Stomach (tissue), 8 donors: ENCODE measurements at regions not wholly inside any gene's neighbourhood (a gene's known extent, or its start where the extent isn't known, plus 50 kb on each side); places are given as distances from the start of the nearest gene placed in this dataset.

ENCODE experiments used
- DNase-seq, 2 donors: peaks; one replicate each; pipeline versions ENCODE4 v3.0.0 to v3.0.0-alpha.2; 2013 to 2019
- H3K27ac ChIP-seq, 5 donors: fragments of 200-600 bp in 4 of 5; sonication (generic) in 4 of 5; one replicate each; pipeline ENCODE4 v1.5.1; 2013 to 2019; ENCODE audit warnings: mild to moderate bottlenecking in 1 of 5, moderate library complexity in 1 of 5
- H3K27me3 ChIP-seq, 3 donors: fragments of 200-600 bp; sonication (generic); one replicate each; pipeline ENCODE4 v1.5.1; 2017 to 2019; ENCODE audit warnings: mixed run types in 1 of 3
- H3K36me3 ChIP-seq, 4 donors: fragments of 200-600 bp; sonication (generic); 1 replicate in 3 of 4; 2 replicates in 1 of 4; pipeline ENCODE4 v1.5.1; 2016 to 2019
- H3K4me1 ChIP-seq, 4 donors: fragments of 200-600 bp; sonication (generic); one replicate each; pipeline ENCODE4 v1.5.1; 2016 to 2019
- H3K4me3 ChIP-seq, 4 donors: fragments of 200-600 bp; sonication (generic) in 3 of 4; one replicate each; pipeline ENCODE4 v1.5.1; 2016 to 2019; ENCODE audit warnings: mild to moderate bottlenecking in 1 of 4
- H3K9me3 ChIP-seq, 4 donors: fragments of 200-600 bp; sonication (generic); one replicate each; pipeline ENCODE4 v1.5.1; 2016 to 2019
- EP300 ChIP-seq: sonication (generic); formaldehyde crosslinking; IDR thresholded peaks from one replicate; pipeline ENCODE4 v1.6.1; 2017; ENCODE audit warnings: antibody characterized with exemption
- POLR2A ChIP-seq, 4 donors: fragments of 450-650 bp; IDR thresholded peaks; one replicate each; pipeline ENCODE4 v1.6.1; 2016; ENCODE audit warnings: antibody characterized with exemption in 4 of 4, control low read depth in 2 of 4, mild to moderate bottlenecking in 1 of 4, moderate library complexity in 1 of 4
- POLR2AphosphoS5 ChIP-seq, 3 donors: sonication (generic); formaldehyde crosslinking; IDR thresholded peaks; one replicate each; pipeline ENCODE4 v1.6.1; 2016; ENCODE audit warnings: antibody characterized with exemption in 3 of 3
- WGBS, 5 donors: extraction: QIAGEN DNeasy Blood & Tissue Kit in 3 of 5; methylation state at CpG; one replicate each; pipeline versions ENCODE4 v1.1.5 to v1.1.7; 2013 to 2018; 5-methylcytosine and 5-hydroxymethylcytosine counted together
- intact Hi-C: fragments of 100-400 bp; cut with DNase I; formaldehyde crosslinking; loops from one replicate; pipeline ENCODE4 v1.15.1; 2023; ENCODE audit warnings: low total_unique reads
- TF ChIP-seq, protein P1 (sequence below), 7 experiments: fragments of 450-650 bp in 4 of 7; fragments of 200-600 bp in 3 of 7; sonication (generic) in 3 of 7; IDR thresholded peaks; one replicate each; pipeline ENCODE4 v1.5.1; 2016 to 2019; ENCODE audit warnings: antibody characterized with exemption in 7 of 7, control low read depth in 2 of 7, mild to moderate bottlenecking in 1 of 7
- donor health status: healthy with polysubstance abuse.
- donor health status: Bipolar disorder and iron deficiency.
- donor health status: healthy.

DNA sequence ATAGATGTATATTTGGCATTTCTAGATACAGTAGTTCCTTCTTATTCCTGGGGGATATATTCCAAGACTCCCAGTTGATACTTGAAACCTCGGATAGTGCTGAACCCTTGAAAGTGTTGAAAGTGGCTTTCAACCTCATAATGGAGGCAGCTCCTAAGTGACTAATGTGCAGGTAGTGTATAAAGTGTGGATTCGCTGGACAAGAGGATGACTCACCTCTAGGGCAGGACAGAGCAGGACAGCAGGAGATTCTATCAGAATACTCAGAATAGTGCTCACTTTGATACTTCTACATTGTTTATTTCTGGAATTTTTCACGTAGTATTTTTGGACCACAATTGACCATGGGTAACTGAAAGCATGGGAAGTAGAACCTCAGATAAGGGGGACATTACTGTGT lies 1138.9 kb upstream of the WWC1 start:
- no peak overlapping the region for H3K4me3 ChIP-seq
- intact Hi-C loops, result no loop called here
- TF ChIP-seq EP300, result no peak
- TF ChIP-seq POLR2A (IDR thresholded peaks at IDR 0.05), result no peak
- TF ChIP-seq, protein P1, sequence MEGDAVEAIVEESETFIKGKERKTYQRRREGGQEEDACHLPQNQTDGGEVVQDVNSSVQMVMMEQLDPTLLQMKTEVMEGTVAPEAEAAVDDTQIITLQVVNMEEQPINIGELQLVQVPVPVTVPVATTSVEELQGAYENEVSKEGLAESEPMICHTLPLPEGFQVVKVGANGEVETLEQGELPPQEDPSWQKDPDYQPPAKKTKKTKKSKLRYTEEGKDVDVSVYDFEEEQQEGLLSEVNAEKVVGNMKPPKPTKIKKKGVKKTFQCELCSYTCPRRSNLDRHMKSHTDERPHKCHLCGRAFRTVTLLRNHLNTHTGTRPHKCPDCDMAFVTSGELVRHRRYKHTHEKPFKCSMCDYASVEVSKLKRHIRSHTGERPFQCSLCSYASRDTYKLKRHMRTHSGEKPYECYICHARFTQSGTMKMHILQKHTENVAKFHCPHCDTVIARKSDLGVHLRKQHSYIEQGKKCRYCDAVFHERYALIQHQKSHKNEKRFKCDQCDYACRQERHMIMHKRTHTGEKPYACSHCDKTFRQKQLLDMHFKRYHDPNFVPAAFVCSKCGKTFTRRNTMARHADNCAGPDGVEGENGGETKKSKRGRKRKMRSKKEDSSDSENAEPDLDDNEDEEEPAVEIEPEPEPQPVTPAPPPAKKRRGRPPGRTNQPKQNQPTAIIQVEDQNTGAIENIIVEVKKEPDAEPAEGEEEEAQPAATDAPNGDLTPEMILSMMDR (IDR thresholded peaks at IDR 0.05), result no peak
- TF ChIP-seq POLR2AphosphoS5 (IDR thresholded peaks at IDR 0.05), result no peak
- H3K9me3 ChIP-seq, result no peaks in the 10 kb centered on the region
- H3K36me3 ChIP-seq, result no peaks in the 10 kb centered on the region
- no peak overlapping the region for H3K27ac ChIP-seq
- H3K27me3 ChIP-seq, result no peaks in the 10 kb centered on the region
- no peak for DNase-seq
- H3K4me1 ChIP-seq, result no peaks in the 10 kb centered on the region
- WGBS, 5 donors, result 71 to 87% (median 84%) methylated on average over 3 of the region's 3 CpGs

DNA sequence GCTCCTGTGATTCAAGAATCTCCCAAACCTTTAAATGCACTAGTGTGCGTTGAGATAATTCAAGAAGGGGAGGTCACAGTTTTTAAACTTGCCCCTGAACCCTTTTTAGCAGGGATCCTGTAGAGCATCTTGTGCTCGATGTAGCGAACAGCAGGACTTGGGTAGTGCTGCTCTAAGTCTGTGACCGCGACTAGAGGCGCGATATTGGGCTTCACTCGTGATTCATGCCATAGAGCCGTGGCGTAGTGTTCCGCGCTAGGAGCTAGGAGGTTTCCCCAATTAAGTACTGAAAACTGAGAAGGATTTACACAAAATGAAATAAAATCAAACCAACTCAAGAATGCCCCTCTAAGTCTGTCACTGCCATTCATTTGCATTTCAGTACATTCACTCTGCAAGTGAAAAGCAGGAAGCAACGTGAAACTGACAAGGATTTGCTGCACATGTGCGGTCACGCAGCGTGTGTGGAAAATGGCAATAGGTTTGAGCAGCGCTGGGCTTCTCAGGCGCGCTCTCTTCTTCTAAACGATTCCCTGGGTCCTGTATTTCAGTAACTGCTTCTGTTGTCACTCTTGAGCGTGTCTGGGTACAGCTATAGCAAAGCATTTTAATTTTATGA lies 1135.9 kb upstream of the WWC1 start:
- Histone ChIP-seq H3K27me3 (no peaks in the 10 kb centered on the region), H3K4me1 (no peaks in the 10 kb centered on the region), H3K36me3 (no peaks in the 10 kb centered on the region), H3K9me3 (no peaks in the 10 kb centered on the region), H3K4me3 (no peak overlapping the region), H3K27ac (no peak overlapping the region)
- intact Hi-C loops, result no loop called here
- WGBS, 5 donors, result 80 to 86% (median 83%) methylated on average over 21 of the region's 21 CpGs
- DNase-seq, result no peak
- TF ChIP-seq POLR2A (IDR thresholded peaks at IDR 0.05) (no peak), POLR2AphosphoS5 (IDR thresholded peaks at IDR 0.05) (no peak), EP300 (no peak)
- TF ChIP-seq, protein P1 (IDR thresholded peaks at IDR 0.05), result no peak

DNA sequence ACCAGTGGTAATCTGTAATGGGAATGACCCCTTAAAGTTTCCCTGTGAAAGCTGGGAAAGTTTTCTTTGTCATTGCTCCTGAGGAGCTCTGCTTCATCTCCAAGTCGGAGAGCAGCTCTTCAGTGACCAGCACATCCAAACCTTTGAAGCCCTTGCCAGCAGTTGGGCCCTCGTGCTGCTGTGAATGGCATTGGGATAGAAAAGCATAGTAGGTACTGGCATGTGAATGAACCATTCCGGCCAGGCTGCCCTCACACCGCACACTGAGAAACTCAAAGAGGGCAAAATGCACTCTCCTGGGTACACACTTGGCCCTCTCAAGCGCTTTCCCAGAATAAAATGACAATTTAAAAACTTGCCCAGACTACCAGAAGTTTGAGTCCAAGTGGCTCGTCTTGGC lies 1135.0 kb upstream of the WWC1 start:
- TF ChIP-seq, protein P1 (IDR thresholded peaks at IDR 0.05), result no peak
- TF ChIP-seq POLR2AphosphoS5 (IDR thresholded peaks at IDR 0.05), result no peak
- no peak for TF ChIP-seq POLR2A (IDR thresholded peaks at IDR 0.05)
- no peak for TF ChIP-seq EP300
- Histone ChIP-seq H3K4me3 (no peak overlapping the region), H3K27me3 (no peaks in the 10 kb centered on the region), H3K4me1 (no peaks in the 10 kb centered on the region), H3K9me3 (no peaks in the 10 kb centered on the region), H3K27ac (no peak overlapping the region), H3K36me3 (no peaks in the 10 kb centered on the region)
- DNase-seq, result no peak
- intact Hi-C loops, result no loop called here
- WGBS, 5 donors, result 78 to 87% (median 85%) methylated on average over 6 of the region's 6 CpGs

DNA sequence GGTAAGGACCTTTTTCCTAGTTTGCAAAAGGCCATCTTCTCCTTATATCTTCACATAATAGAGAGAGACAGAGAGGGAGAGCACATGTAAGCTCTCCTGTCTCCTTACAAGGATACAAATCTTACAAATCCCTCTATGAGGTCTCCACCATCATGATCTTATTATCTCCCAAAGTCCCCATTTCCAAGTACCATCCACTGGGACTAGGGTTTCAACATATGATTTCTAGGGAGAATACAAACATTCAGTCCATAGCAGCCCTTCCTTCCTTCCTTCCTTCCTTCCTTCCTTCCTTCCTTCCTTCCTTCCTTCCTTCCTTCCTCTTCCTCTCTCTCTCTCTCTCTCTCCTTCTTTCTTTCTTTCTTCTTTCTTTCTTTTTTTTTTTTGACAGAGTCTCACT lies 1132.9 kb upstream of the WWC1 start:
- DNase-seq, result no peak
- Histone ChIP-seq H3K27me3 (no peaks in the 10 kb centered on the region), H3K36me3 (no peaks in the 10 kb centered on the region), H3K4me3 (no peak overlapping the region), H3K27ac (no peak overlapping the region), H3K4me1 (no peaks in the 10 kb centered on the region), H3K9me3 (no peaks in the 10 kb centered on the region)
- TF ChIP-seq EP300, result no peak
- TF ChIP-seq, protein P1 (IDR thresholded peaks at IDR 0.05), result no peak
- no peak for TF ChIP-seq POLR2A (IDR thresholded peaks at IDR 0.05)
- TF ChIP-seq POLR2AphosphoS5 (IDR thresholded peaks at IDR 0.05), result no peak
- intact Hi-C loops, result no loop called here
